CD4-positive, alpha-beta T cell treated with Interferon alpha-2 for 1 hour (primary cell): ENCODE measurements at regions not wholly inside any gene's neighbourhood (a gene's known extent, or its start where the extent isn't known, plus 50 kb on each side); places are given as distances from the start of the nearest gene placed in this dataset.
"Not testable (repeated sequence)": the region's sequence is repeated elsewhere in the genome, so short reads cannot be mapped to it uniquely, and the experiment has no call there.

ENCODE experiments used
- DNase-seq, 2 donors: peaks; one replicate each; pipeline ENCODE4 v3.0.0-alpha.2; 2020 to 2022

- DNase-seq, result no peak
Observed at GRCh38 chr4:118589471-118590055, 95.6 kb upstream of the METTL14 start.

GRCh38 chr4:118591339-118592046, 93.7 kb upstream of the METTL14 start:
- DNase-seq, result peak; percentile 98

GRCh38 chr4:118592289-118592688, 92.9 kb upstream of the METTL14 start:
- DNase-seq, result not testable (repeated sequence)

- not testable (repeated sequence) for DNase-seq
Observed at GRCh38 chr4:118595883-118596282, 89.3 kb upstream of the METTL14 start.

- not testable (repeated sequence) for DNase-seq
Observed at GRCh38 chr4:118625097-118625496, 60.1 kb upstream of the METTL14 start.

- not testable (repeated sequence) for DNase-seq
Observed at GRCh38 chr4:118629697-118630096, 55.5 kb upstream of the METTL14 start.

- DNase-seq, result not testable (repeated sequence)
Observed at GRCh38 chr4:118630897-118631296, 54.3 kb upstream of the METTL14 start.

GRCh38 chr4:118631321-118632050, 53.7 kb upstream of the METTL14 start:
- DNase-seq, result not testable (repeated sequence)

GRCh38 chr4:118633476-118633875, 51.7 kb upstream of the METTL14 start:
- not testable (repeated sequence) for DNase-seq

- DNase-seq, result not testable (repeated sequence)
Observed at GRCh38 chr4:118634126-118634875, 50.9 kb upstream of the METTL14 start.
